Right atrium auricular region (tissue), 2 donors: ENCODE measurements at regions not wholly inside any gene's neighbourhood (a gene's known extent, or its start where the extent isn't known, plus 50 kb on each side); places are given as distances from the start of the nearest gene placed in this dataset.
"Not testable (repeated sequence)": the region's sequence is repeated elsewhere in the genome, so short reads cannot be mapped to it uniquely, and the experiment has no call there.

Experiments
- DNase-seq: peaks from one replicate; pipeline ENCODE4 v3.0.0-alpha.2; 2019; ENCODE audit warnings: low spot score
- H3K27ac ChIP-seq, 2 donors: fragments of 200-600 bp; sonication (generic); 1 replicate in 1 of 2; 2 replicates in 1 of 2; pipeline ENCODE4 v1.5.1; 2016 to 2019
- H3K27me3 ChIP-seq, 2 donors: fragments of 200-600 bp; sonication (generic); one replicate each; pipeline versions ENCODE4 v1.5.1 to v1.6.0; 2017 to 2019
- H3K36me3 ChIP-seq: fragments of 200-600 bp; sonication (generic); one replicate; pipeline ENCODE4 v1.5.1; 2016
- H3K4me1 ChIP-seq, 2 donors: fragments of 200-600 bp; sonication (generic); one replicate each; pipeline versions ENCODE4 v1.5.1 to v1.6.0; 2017 to 2019
- H3K4me3 ChIP-seq, 2 donors: fragments of 200-600 bp; sonication (generic); 1 replicate in 1 of 2; 2 replicates in 1 of 2; pipeline ENCODE4 v1.5.1; 2017 to 2019; ENCODE audit warnings: mild to moderate bottlenecking in 1 of 2, moderate library complexity in 1 of 2
- H3K9me3 ChIP-seq, 2 donors: fragments of 200-600 bp; sonication (generic); one replicate each; pipeline ENCODE4 v1.5.1; 2019
- CTCF ChIP-seq, 2 donors: fragments of 200-600 bp; sonication (generic); IDR thresholded peaks; one replicate each; pipeline ENCODE4 v1.5.1; 2019; ENCODE audit warnings: antibody characterized with exemption in 2 of 2

GRCh38 chr18:14979875-14980274, 231.9 kb downstream of the ANKRD30B start:
- DNase-seq: no peak
- Histone ChIP-seq H3K36me3 (no peaks in the 10 kb centered on the region), H3K27me3 (no peaks in the 10 kb centered on the region), H3K4me1 (no peaks in the 10 kb centered on the region), H3K27ac (no peak overlapping the region), H3K9me3 (no peaks in the 10 kb centered on the region), H3K4me3 (no peak overlapping the region)
- no peak for TF ChIP-seq CTCF (IDR thresholded peaks at IDR 0.05)

GRCh38 chr18:14984531-14984930, 236.6 kb downstream of the ANKRD30B start:
- not testable (repeated sequence) for H3K9me3 ChIP-seq

GRCh38 chr18:14985291-14986013, 237.5 kb downstream of the ANKRD30B start:
- H3K9me3 ChIP-seq, H3K27me3 ChIP-seq, H3K4me1 ChIP-seq, H3K4me3 ChIP-seq, DNase-seq, H3K36me3 ChIP-seq, H3K27ac ChIP-seq: not testable (repeated sequence)

More at GRCh38 chr18:14984531-14984930, 236.6 kb downstream of the ANKRD30B start:
- H3K4me3 ChIP-seq, H3K36me3 ChIP-seq, H3K27ac ChIP-seq, DNase-seq, H3K4me1 ChIP-seq, H3K27me3 ChIP-seq: not testable (repeated sequence)

- DNase-seq, H3K4me3 ChIP-seq, H3K27ac ChIP-seq, H3K27me3 ChIP-seq, H3K9me3 ChIP-seq, H3K4me1 ChIP-seq, H3K36me3 ChIP-seq: not testable (repeated sequence)
Observed at GRCh38 chr18:14987377-14987776, 239.4 kb downstream of the ANKRD30B start.

- not testable (repeated sequence) for H3K9me3 ChIP-seq, DNase-seq, H3K4me3 ChIP-seq, H3K4me1 ChIP-seq, H3K27me3 ChIP-seq, H3K36me3 ChIP-seq, H3K27ac ChIP-seq
Observed at GRCh38 chr18:14987960-14988710, 240.2 kb downstream of the ANKRD30B start.

- DNase-seq: peak; percentile 34
- not testable (repeated sequence) for H3K4me1 ChIP-seq, H3K4me3 ChIP-seq, H3K9me3 ChIP-seq, H3K36me3 ChIP-seq, H3K27me3 ChIP-seq, H3K27ac ChIP-seq
Observed at GRCh38 chr18:14989569-14989968, 241.6 kb downstream of the ANKRD30B start.

- not testable (repeated sequence) for H3K9me3 ChIP-seq, H3K4me3 ChIP-seq, H3K4me1 ChIP-seq, H3K27me3 ChIP-seq, H3K36me3 ChIP-seq, H3K27ac ChIP-seq
- peak; percentile 48 for DNase-seq
Observed at GRCh38 chr18:14991934-14992445, 244.0 kb downstream of the ANKRD30B start.

DNA sequence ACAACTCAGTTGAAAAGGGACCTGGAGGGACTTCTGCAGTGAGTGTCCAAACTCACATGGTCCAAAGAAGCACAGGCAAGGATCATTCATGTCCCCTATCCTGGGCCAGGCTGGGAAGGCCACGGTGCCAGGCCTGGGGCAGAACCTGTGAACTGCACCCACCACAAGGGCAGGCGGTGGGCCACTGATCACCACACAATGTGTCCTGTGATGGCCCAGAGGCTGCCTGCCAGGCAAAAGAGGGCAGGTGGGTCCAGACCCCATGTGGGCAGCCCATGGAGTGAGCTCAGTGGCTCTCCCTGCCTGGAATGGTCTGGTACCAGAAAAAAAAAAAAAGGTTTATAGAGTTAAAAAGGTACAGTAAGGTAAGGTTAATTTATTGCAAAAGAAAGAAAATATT, 244.8 kb downstream of the ANKRD30B start:
- peak; percentile 56 for DNase-seq
- H3K36me3 ChIP-seq, H3K27me3 ChIP-seq, H3K9me3 ChIP-seq, H3K4me3 ChIP-seq, H3K4me1 ChIP-seq, H3K27ac ChIP-seq: not testable (repeated sequence)

GRCh38 chr18:14995023-14995422, 247.1 kb downstream of the ANKRD30B start:
- H3K4me1 ChIP-seq, H3K36me3 ChIP-seq: not testable (repeated sequence)

DNA sequence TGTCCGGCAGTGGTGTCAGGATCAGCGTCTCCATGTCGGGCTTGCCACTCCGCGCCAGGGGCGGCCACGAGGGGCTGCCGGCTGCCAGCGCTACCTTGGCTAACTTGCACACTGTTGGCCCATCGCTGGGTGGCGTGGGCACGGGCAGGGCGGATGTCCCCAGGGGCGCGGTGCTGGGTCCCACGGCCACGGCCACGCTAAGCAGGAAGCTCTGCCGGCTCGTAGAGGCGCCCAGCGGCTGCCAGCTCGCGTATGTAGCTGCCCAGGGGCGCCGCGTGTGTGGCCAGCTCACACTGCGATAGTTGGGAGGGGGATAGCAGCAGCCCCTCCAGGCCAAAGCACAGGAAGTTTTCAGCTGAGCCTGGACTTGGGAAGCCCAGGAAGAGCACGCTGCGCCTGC, 249.4 kb downstream of the ANKRD30B start:
- no peak for TF ChIP-seq CTCF (IDR thresholded peaks at IDR 0.05)
- Histone ChIP-seq H3K4me3 (no peak overlapping the region), H3K27ac (no peak overlapping the region), H3K36me3 (no peaks in the 10 kb centered on the region), H3K4me1 (no peaks in the 10 kb centered on the region), H3K27me3 (no peaks in the 10 kb centered on the region), H3K9me3 (no peaks in the 10 kb centered on the region)
- no peak for DNase-seq

More at GRCh38 chr18:14995023-14995422, 247.1 kb downstream of the ANKRD30B start:
- not testable (repeated sequence) for H3K27me3 ChIP-seq, DNase-seq, H3K4me3 ChIP-seq, H3K9me3 ChIP-seq, H3K27ac ChIP-seq

DNA sequence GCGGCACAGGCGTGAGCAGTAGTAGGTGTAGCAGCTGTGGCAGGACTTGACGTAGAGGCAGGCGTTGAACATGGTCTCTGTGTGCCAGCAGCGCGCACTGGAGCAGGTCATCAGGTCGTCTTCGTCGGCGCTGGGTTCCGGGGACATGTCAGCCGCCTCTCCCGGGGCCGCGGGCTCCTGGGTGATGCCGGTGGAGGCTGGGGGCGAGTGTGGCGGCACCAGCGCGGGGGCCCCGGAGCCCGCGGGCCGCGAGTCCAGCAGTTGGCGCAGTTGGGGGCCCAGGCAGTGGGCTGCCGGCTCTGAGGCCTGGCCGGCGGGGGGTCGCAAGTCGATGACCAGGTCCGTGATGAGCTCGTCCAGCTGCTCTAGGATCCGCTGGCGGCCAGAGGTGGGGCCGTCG, 249.9 kb downstream of the ANKRD30B start:
- H3K4me3 ChIP-seq, H3K9me3 ChIP-seq: not testable (repeated sequence)

GRCh38 chr18:14998360-14999042, 250.5 kb downstream of the ANKRD30B start:
- not testable (repeated sequence) for H3K36me3 ChIP-seq, H3K27me3 ChIP-seq, H3K27ac ChIP-seq, H3K4me3 ChIP-seq, H3K9me3 ChIP-seq, H3K4me1 ChIP-seq
- peak; percentile 26 for DNase-seq

More for the DNA sequence above, 249.9 kb downstream of the ANKRD30B start:
- DNase-seq, H3K36me3 ChIP-seq, H3K27me3 ChIP-seq, H3K4me1 ChIP-seq, H3K27ac ChIP-seq: not testable (repeated sequence)
